DMS114 treated with DMSO at 0.1 percent for 48 hours (cell line): ENCODE measurements at regions not wholly inside any gene's neighbourhood (a gene's known extent, or its start where the extent isn't known, plus 50 kb on each side); places are given as distances from the start of the nearest gene placed in this dataset.

ENCODE experiments used
- DNase-seq: peaks from one replicate; lab custom pipeline; 2025; ENCODE audit not compliant: unreplicated experiment; lab: John Stamatoyannopoulos, UW

GRCh38 chr15:97547381-97547780 lies 413.1 kb upstream of the ARRDC4 start:
- DNase-seq = no peak

- no peak for DNase-seq
These were observed 399.0 kb upstream of the ARRDC4 start for GRCh38 chr15:97561529-97561928.

- DNase-seq = no peak
These were observed 397.0 kb upstream of the ARRDC4 start for GRCh38 chr15:97563516-97563915.

- no peak for DNase-seq
These were observed 393.5 kb upstream of the ARRDC4 start for GRCh38 chr15:97566961-97567360.

DNA sequence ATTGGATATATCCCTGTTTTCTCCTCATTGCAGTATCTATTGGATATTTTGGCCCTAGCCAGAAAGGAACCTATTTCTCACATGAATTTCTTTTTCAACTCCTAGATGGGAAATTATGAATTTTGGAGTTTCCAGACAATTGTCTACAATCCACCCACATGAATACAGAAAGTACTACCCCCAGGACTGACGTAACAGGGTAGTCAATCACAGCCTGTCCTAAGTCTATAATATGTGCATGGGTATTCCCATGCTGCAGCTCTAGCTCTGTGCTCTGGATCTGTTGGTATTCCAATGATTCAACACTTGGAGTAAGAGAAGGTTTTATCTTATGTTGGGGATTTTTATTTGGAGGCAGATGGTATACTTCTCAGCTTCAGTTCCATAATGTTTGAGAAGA lies 393.1 kb upstream of the ARRDC4 start:
- no peak for DNase-seq

DNA sequence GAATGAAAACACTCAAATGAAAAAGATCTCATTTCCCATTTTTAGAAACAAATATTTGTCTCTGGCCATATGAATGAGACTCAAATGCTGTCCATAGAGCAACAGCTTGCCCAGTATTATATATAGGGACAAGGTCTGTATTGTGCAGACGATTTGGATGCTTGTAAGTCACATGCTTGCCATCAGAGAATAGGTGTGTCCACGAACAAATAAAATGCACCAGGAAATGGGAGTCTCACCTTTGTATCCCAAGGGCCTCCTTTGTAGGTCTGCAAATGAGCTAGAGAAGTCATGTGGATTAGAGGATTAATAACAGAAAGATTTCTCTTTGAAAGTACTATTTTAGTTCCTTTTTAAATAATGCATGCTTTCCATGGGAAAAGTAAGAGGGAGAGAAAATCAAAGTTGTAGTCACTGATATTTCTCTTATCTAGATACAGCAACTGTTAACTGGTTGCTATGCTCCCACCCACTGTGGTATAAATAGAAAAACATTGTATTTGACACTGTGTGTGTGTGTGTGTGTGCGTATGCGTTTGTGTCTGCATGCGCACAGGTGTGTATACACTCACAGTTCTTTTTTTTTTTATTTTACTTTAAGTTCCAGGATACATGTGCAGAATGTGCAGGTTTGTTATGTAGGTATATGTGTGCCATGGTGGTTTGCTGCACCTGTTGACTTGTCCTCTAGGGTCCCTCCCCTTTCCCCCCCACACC lies 383.4 kb upstream of the ARRDC4 start:
- no peak for DNase-seq

DNA sequence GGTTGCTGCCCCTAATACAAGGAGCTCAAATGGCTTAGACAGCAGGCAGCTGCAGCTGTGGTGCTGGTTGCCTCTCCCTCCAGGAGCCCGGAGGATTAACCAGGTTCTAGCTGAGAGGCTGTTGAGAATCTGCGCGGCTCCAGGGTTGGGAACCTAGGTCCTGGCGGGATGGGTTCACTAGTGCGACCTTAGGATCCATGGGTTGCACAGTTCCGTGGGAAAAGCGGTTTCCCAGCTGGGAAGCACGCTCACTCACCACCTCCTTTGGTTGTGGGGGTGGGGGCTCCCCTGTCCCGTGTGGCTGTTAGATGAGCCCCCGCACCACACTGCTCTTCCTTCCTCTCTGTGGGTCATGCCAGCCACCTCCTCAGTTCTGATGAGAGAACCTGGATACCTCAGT lies 375.1 kb upstream of the ARRDC4 start:
- DNase-seq = no peak

GRCh38 chr15:97592778-97593177 lies 367.7 kb upstream of the ARRDC4 start:
- DNase-seq = no peak

DNA sequence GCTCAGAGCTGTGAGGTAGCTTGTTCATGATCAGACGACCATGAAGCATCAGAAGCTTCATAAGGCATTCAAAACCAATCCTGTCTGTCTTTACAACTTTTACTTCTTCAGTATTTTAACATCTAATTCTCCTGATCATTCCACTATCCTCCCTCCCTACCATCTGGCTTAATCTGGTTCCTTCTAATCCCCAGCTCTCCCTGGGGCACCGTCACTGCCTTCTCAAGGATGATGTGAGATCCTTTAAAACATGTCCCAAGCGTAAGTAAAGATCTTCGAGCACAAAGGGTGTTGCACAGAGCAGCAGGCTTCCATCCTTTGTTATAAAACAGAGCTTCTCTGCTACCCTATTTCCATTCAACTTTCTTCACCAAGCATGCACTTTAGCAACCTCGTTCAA lies 362.7 kb upstream of the ARRDC4 start:
- no peak for DNase-seq

GRCh38 chr15:97598353-97598798 lies 362.1 kb upstream of the ARRDC4 start:
- no peak for DNase-seq

GRCh38 chr15:97600190-97600589 lies 360.3 kb upstream of the ARRDC4 start:
- no peak for DNase-seq

DNA sequence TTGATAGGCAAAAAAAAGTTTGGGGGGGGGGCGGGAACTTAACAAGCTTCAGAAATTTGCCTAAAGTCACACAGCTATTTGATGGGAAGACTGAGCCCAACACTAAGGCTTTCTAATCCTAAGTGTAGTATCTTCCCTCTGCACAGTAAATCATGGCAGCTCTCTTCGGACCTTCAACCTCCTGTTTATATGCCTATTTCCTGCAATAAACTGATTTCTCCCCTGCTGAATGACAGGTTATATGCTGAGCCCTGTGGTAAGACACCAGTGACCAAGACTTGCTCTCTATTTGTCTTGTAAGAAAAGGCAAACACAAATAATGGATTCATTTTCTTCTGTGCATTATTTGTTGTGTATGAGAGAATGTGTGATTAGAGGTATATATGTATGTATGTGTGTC lies 355.8 kb upstream of the ARRDC4 start:
- no peak for DNase-seq

GRCh38 chr15:97615114-97615513 lies 345.4 kb upstream of the ARRDC4 start:
- no peak for DNase-seq

DNA sequence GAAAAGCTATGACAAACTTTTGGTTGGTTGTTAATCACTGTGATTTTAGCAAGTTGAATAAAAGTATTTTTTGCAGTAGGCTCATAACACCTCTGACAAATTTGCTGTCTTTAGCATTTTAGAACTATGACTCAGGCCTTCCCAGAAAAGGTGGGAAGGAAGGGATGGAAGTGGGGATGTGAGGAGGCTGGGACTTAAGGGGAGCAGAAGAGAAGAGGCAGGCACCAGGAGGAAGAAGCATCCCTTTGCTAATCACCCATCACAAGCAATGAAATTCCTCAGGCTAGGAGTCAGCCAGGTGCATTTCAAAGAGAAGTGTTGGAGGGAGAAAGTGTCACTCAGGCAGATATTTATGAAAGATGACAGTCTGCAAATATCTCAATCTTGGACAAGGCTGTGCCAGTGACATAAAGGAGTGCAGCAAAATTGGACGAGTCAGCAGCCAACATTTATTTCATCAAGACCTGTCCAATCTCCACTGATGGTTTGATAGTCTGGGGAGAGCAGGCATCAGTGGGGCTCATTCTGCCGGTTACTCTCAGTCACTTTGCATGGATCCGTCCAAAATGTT lies 337.3 kb upstream of the ARRDC4 start:
- DNase-seq = no peak

DNA sequence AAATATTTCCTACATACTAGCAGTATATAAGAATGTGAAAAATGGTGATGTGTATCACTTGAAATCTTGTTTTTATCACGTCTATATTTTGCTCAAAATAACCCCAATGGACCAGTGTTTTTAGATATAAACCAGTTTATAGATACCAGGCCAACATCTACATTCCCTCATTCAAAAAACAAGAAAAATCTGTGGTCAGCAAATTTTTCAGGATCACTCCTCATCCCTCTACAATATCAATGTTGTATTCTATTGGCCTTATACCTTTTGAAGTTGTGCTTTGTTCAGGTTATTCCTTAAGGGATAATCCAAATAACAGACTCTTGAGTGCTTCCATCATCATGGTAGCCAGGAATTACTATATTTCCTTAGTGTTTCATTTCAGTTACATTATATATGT lies 332.9 kb upstream of the ARRDC4 start:
- no peak for DNase-seq

DNA sequence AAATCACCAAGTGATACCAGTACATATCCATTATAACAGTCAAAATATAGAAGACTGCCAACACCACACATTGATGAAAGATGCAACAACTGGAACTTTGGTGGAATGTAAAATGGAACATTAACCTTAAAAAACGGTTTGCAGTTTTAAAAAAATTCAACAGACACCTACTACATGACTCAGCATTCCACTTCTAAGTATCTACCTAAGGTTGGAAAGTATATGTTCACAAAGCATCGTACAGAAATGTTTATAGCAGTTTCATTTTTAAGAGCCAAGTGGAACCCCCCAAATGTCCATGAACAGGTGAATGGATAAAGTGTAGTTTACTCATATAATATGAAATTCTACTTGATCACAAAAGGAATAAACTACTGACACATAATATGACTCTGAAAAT lies 314.7 kb upstream of the ARRDC4 start:
- DNase-seq = no peak

GRCh38 chr15:97648728-97649127 lies 311.8 kb upstream of the ARRDC4 start:
- no peak for DNase-seq

- DNase-seq = no peak
These were observed 308.5 kb upstream of the ARRDC4 start for GRCh38 chr15:97652041-97652440.

DNA sequence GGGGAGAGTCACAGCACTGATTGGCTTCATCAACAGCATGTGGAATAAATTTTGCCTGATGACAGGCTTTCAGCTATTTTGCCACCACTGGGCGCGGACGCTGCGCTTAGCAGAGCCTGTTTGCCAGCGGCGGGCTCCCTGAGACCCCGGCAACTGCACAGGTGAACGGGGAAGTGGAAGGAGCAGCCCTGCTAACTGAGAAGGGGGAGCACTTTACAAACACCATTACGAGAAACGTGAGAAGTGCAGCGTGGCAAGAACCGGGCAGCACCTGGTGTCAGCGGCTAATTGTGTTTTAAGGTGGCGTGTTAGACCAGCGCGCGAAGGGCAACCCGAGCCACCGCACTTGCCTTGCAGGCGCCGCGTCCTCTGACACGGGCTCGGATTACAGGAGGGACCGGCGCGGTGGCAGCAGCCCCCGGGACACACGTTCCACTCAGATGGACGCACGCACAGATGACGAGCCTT lies 307.8 kb upstream of the ARRDC4 start:
- no peak for DNase-seq

DNA sequence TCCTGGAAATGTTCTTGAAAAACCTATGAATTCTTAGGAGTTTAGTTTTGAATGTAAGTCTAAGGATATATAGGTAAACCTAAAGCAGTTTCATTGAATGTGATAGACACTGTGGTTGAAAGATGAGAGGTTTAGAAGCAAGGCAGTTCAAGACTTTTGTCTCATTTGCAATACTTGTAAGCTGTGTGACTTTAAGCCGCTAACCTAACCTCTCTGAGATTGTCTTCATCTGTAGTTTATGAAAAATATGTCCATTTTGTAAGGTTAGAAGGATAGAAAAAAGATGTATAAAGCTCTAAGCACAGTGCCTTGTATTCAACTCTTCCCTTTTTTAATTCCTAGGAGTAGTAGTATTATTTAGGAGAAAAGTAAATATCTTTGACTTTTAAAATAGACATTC lies 306.6 kb upstream of the ARRDC4 start:
- DNase-seq = no peak

DNA sequence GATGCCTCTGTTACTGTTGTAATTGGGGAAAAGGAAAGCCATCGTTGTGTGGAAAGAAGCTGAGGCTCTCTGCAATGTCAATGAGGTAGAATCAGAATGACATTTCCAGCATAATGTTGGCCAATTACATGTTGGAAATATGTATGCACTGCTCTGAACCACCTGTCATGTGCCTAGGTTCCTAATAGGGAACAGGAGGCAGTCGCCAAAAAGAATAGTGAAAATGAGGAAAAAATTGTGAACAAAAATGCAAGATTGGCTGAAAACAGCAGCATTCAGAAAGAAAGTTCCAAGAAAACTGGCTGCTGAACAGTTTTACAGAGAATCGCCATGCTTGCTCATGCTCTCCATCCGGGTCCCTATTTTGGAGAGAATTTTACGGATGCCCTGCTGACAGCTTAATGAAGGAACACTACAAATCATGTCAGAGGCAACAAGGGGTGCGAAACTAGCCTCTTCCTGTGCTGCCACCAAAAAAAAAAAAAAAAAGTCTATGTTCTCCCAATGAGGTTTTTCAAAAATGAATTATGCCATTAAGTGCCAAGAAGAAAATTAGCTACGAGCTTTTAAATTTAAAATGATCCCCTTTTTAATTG lies 305.9 kb upstream of the ARRDC4 start:
- no peak for DNase-seq

- no peak for DNase-seq
These were observed 298.7 kb upstream of the ARRDC4 start for GRCh38 chr15:97661796-97662195.

GRCh38 chr15:97672586-97672985 lies 287.9 kb upstream of the ARRDC4 start:
- DNase-seq = no peak
